ENCODE measurements at regions not wholly inside any gene's neighbourhood (a gene's known extent, or its start where the extent isn't known, plus 50 kb on each side); places are given as distances from the start of the nearest gene placed in this dataset.

DNA sequence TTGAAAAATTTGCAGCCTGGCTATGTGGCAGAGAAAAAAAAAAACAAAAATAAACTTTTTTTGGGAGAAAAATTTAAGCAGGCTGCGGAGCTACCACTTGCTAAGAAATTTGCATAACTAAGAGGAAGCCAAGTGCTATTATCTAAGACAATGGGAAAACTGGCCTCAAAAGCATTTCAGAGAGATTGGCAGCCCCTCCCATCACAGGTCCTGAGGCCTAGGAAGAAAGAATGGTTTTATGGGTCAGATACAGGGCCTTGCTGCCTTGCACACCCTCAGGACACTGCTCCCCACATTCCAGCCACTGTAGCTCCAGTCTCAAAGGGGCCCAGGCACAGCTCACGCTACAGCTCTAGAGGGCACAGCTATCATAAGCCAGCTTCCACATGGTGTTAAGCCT is 777.9 kb downstream of the TENT5A start:
- no TSS peak for BruUV-seq (replicated peaks)
- Histone ChIP-seq H3K27ac (ENCODE audit: low read length) (no peak overlapping the region), H3K27me3 (ENCODE audit: control insufficient read depth, insufficient read depth, low read length) (no peaks in the 10 kb centered on the region), H3K4me3 (ENCODE audit: low read depth in 2 of 2, low read length in 2 of 2) (no peak overlapping the region), H3K4me1 (ENCODE audit: control insufficient read depth, insufficient read depth, low read length) (no peaks in the 10 kb centered on the region), H3K9me3 (ENCODE audit: control insufficient read depth, insufficient read depth, low read depth, low read length) (no peaks in the 10 kb centered on the region), H3K36me3 (ENCODE audit: control insufficient read depth, insufficient read depth, low read length) (no peaks in the 10 kb centered on the region)
- POLR2A ChIA-PET, result no interaction called here
- CTCF ChIA-PET, result no interaction called here
- in situ Hi-C loops (cut with HindIII; ENCODE audit: low pct_unique_long_range_greater_than_20kb, low sequenced_read_pairs) (no loop called here), intact Hi-C loops (cut with micrococcal nuclease; ENCODE audit: unreplicated experiment) (no loop called here)
- ATAC-seq (no peak), DNase-seq (ENCODE audit: low read depth, low spot score) (no peak)
- TF ChIP-seq, protein P1, sequence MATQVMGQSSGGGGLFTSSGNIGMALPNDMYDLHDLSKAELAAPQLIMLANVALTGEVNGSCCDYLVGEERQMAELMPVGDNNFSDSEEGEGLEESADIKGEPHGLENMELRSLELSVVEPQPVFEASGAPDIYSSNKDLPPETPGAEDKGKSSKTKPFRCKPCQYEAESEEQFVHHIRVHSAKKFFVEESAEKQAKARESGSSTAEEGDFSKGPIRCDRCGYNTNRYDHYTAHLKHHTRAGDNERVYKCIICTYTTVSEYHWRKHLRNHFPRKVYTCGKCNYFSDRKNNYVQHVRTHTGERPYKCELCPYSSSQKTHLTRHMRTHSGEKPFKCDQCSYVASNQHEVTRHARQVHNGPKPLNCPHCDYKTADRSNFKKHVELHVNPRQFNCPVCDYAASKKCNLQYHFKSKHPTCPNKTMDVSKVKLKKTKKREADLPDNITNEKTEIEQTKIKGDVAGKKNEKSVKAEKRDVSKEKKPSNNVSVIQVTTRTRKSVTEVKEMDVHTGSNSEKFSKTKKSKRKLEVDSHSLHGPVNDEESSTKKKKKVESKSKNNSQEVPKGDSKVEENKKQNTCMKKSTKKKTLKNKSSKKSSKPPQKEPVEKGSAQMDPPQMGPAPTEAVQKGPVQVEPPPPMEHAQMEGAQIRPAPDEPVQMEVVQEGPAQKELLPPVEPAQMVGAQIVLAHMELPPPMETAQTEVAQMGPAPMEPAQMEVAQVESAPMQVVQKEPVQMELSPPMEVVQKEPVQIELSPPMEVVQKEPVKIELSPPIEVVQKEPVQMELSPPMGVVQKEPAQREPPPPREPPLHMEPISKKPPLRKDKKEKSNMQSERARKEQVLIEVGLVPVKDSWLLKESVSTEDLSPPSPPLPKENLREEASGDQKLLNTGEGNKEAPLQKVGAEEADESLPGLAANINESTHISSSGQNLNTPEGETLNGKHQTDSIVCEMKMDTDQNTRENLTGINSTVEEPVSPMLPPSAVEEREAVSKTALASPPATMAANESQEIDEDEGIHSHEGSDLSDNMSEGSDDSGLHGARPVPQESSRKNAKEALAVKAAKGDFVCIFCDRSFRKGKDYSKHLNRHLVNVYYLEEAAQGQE (IDR thresholded peaks at IDR 0.05; ENCODE audit: insufficient read depth in 1 of 2, low read depth in 2 of 2, low read length in 1 of 2), result no peak
- TF ChIP-seq POLR2AphosphoS5 (IDR thresholded peaks at IDR 0.05; ENCODE audit: low read depth, low read length), result no peak
- no peak for TF ChIP-seq TCF7L2 (IDR thresholded peaks at IDR 0.05; ENCODE audit: low read depth, low read length)
- no peak for TF ChIP-seq CTCF (IDR thresholded peaks at IDR 0.05)
- TF ChIP-seq SIN3A (IDR thresholded peaks at IDR 0.05; ENCODE audit: borderline replicate concordance, insufficient read depth, low read depth, low read length), result no peak

- Histone ChIP-seq H3K4me1 (ENCODE audit: control insufficient read depth, insufficient read depth, low read length) (no peaks in the 10 kb centered on the region), H3K27ac (ENCODE audit: low read length) (no peak overlapping the region), H3K4me3 (ENCODE audit: low read depth in 2 of 2, low read length in 2 of 2) (no peak overlapping the region), H3K9me3 (ENCODE audit: control insufficient read depth, insufficient read depth, low read depth, low read length) (no peaks in the 10 kb centered on the region), H3K36me3 (ENCODE audit: control insufficient read depth, insufficient read depth, low read length) (no peaks in the 10 kb centered on the region), H3K27me3 (ENCODE audit: control insufficient read depth, insufficient read depth, low read length) (no peaks in the 10 kb centered on the region)
- DNase-seq (ENCODE audit: low read depth, low spot score), result no peak
- intact Hi-C loops (cut with micrococcal nuclease; ENCODE audit: unreplicated experiment), result no loop called here
- in situ Hi-C loops (cut with HindIII; ENCODE audit: low pct_unique_long_range_greater_than_20kb, low sequenced_read_pairs), result no loop called here
- no peak for ATAC-seq
- POLR2A ChIA-PET, result no interaction called here
- BruUV-seq (replicated peaks), result no TSS peak
- CTCF ChIA-PET, result no interaction called here
- TF ChIP-seq TCF7L2 (IDR thresholded peaks at IDR 0.05; ENCODE audit: low read depth, low read length) (no peak), SIN3A (IDR thresholded peaks at IDR 0.05; ENCODE audit: borderline replicate concordance, insufficient read depth, low read depth, low read length) (no peak), CTCF (IDR thresholded peaks at IDR 0.05) (no peak), POLR2AphosphoS5 (IDR thresholded peaks at IDR 0.05; ENCODE audit: low read depth, low read length) (no peak)
- TF ChIP-seq, protein P1 (IDR thresholded peaks at IDR 0.05; ENCODE audit: insufficient read depth in 1 of 2, low read depth in 2 of 2, low read length in 1 of 2), result no peak
These were observed 783.0 kb downstream of the TENT5A start for GRCh38 chr6:80969439-80969838.
